Naive thymus-derived CD4-positive, alpha-beta T cell (primary cell): ENCODE measurements at regions not wholly inside any gene's neighbourhood (a gene's known extent, or its start where the extent isn't known, plus 50 kb on each side); places are given as distances from the start of the nearest gene placed in this dataset.

Experiments
- ATAC-seq: fragments of 150-1000 bp; cut with Tn5 transposase; 2 replicates; pipeline ENCODE4 v1.10.0; 2021; ENCODE audit warnings: mild to moderate bottlenecking, moderate library complexity
- CTCF ChIA-PET: fragments of 350-600 bp; sonication (Branson Sonifier 250); formaldehyde crosslinking; loops from one replicate; lab custom pipeline; 2021; ENCODE audit warnings: antibody characterized with exemption; lab: Charles Lee
- POLR2A ChIA-PET: fragments of 350-600 bp; sonication (Branson Sonifier 250); formaldehyde crosslinking; loops from one replicate; lab custom pipeline; 2021; ENCODE audit warnings: antibody characterized with exemption, inconsistent platforms; lab: Charles Lee
- DNase-seq, 9 donors: peaks; one replicate each; pipeline versions ENCODE4 v3.0.0 to v3.0.0-alpha.2; 2020 to 2022; ENCODE audit warnings: mixed read lengths in 1 of 9
- H3K27ac ChIP-seq: one replicate; pipeline ENCODE4 v1.7.0; 2013; ENCODE audit warnings: mild to moderate bottlenecking, low read depth, low read length, moderate library complexity
- H3K27me3 ChIP-seq, 2 donors: one replicate each; pipeline ENCODE4 v1.7.0; 2013; ENCODE audit warnings: low read length in 2 of 2, mild to moderate bottlenecking in 2 of 2, moderate library complexity in 2 of 2; ENCODE audit not compliant: control insufficient read depth in 2 of 2, insufficient read depth in 2 of 2
- H3K36me3 ChIP-seq, 3 experiments: 1 replicate in 2 of 3; 2 replicates in 1 of 3; pipeline ENCODE4 v1.7.0; 2013; ENCODE audit warnings: low read length in 3 of 3, mild to moderate bottlenecking in 3 of 3, moderate library complexity in 1 of 3; ENCODE audit not compliant: insufficient read depth in 3 of 3, control insufficient read depth in 2 of 3
- H3K4me1 ChIP-seq, 2 donors: one replicate each; pipeline ENCODE4 v1.7.0; 2013; ENCODE audit warnings: low read length in 2 of 2, mild to moderate bottlenecking in 2 of 2, moderate library complexity in 1 of 2; ENCODE audit not compliant: control insufficient read depth in 2 of 2, insufficient read depth in 2 of 2
- H3K4me3 ChIP-seq: 2 replicates; pipeline ENCODE4 v1.7.0; 2013; ENCODE audit warnings: mild to moderate bottlenecking, low read length
- H3K9me3 ChIP-seq, 3 experiments: 1 replicate in 2 of 3; 2 replicates in 1 of 3; pipeline ENCODE4 v1.7.0; 2013; ENCODE audit warnings: low read length in 3 of 3; ENCODE audit not compliant: control insufficient read depth in 2 of 3
- H3K27ac Mint-ChIP-seq, 9 donors: one replicate each; pipeline ENCODE4 v1.8.0; 2020 to 2022; ENCODE audit warnings: mixed read lengths in 9 of 9, mild to moderate bottlenecking in 8 of 9, moderate library complexity in 5 of 9, inconsistent platforms in 2 of 9
- H3K27me3 Mint-ChIP-seq, 5 donors: one replicate each; pipeline ENCODE4 v1.8.0; 2021 to 2022; ENCODE audit warnings: mixed read lengths in 5 of 5, mild to moderate bottlenecking in 1 of 5
- H3K36me3 Mint-ChIP-seq, 5 donors: one replicate each; pipeline ENCODE4 v1.8.0; 2020 to 2022; ENCODE audit warnings: mixed read lengths in 5 of 5, mild to moderate bottlenecking in 3 of 5, inconsistent platforms in 1 of 5
- H3K4me1 Mint-ChIP-seq, 7 donors: one replicate each; pipeline ENCODE4 v1.8.0; 2020 to 2022; ENCODE audit warnings: mixed read lengths in 7 of 7, mild to moderate bottlenecking in 3 of 7, inconsistent platforms in 1 of 7
- H3K4me3 Mint-ChIP-seq, 10 donors: one replicate each; pipeline ENCODE4 v1.8.0; 2020 to 2022; ENCODE audit warnings: mild to moderate bottlenecking in 10 of 10, mixed read lengths in 10 of 10, moderate library complexity in 6 of 10, inconsistent platforms in 2 of 10
- H3K9me3 Mint-ChIP-seq, 11 donors: one replicate each; pipeline ENCODE4 v1.8.0; 2020 to 2022; ENCODE audit warnings: mixed read lengths in 11 of 11, mild to moderate bottlenecking in 4 of 11, inconsistent platforms in 1 of 11, moderate library complexity in 1 of 11
- intact Hi-C, 2 donors: fragments of 100-400 bp; cut with micrococcal nuclease; formaldehyde crosslinking; loops; one replicate each; pipeline ENCODE4 v1.15.1; 2023

GRCh38 chr5:117195076-117195475, 620.5 kb upstream of the SEMA6A start:
- no peaks in the 10 kb centered on the region for H3K9me3 ChIP-seq
- Mint-ChIP-seq H3K9me3 (peaks cover 0 to 21% (median 1%) of the 10 kb centered on the region in 11 donors), H3K4me1 (no peaks in the 10 kb centered on the region), H3K27me3 (no peaks in the 10 kb centered on the region), H3K36me3 (no peaks in the 10 kb centered on the region), H3K27ac (no peak overlapping the region), H3K4me3 (no peak overlapping the region)
- no peak overlapping the region for H3K4me3 ChIP-seq
- no peaks in the 10 kb centered on the region for H3K36me3 ChIP-seq
- intact Hi-C loops, result no loop called here
- no peak overlapping the region for H3K27ac ChIP-seq
- ATAC-seq (no peak), DNase-seq (no peak)
- CTCF ChIA-PET, result no interaction called here
- POLR2A ChIA-PET, result no interaction called here
- no peaks in the 10 kb centered on the region for H3K27me3 ChIP-seq
- no peaks in the 10 kb centered on the region for H3K4me1 ChIP-seq

GRCh38 chr5:117191251-117191650, 616.6 kb upstream of the SEMA6A start:
- Mint-ChIP-seq H3K9me3 (peaks cover 0 to 11% (median 1%) of the 10 kb centered on the region in 11 donors), H3K36me3 (no peaks in the 10 kb centered on the region), H3K4me1 (no peaks in the 10 kb centered on the region), H3K27me3 (no peaks in the 10 kb centered on the region), H3K4me3 (no peak overlapping the region), H3K27ac (no peak overlapping the region)
- DNase-seq, result no peak
- Histone ChIP-seq H3K9me3 (no peaks in the 10 kb centered on the region), H3K27ac (no peak overlapping the region), H3K36me3 (no peaks in the 10 kb centered on the region), H3K4me1 (no peaks in the 10 kb centered on the region), H3K4me3 (no peak overlapping the region), H3K27me3 (no peaks in the 10 kb centered on the region)
- POLR2A ChIA-PET, result no interaction called here
- no peak for ATAC-seq
- CTCF ChIA-PET, result no interaction called here
- intact Hi-C loops, result no loop called here

DNA sequence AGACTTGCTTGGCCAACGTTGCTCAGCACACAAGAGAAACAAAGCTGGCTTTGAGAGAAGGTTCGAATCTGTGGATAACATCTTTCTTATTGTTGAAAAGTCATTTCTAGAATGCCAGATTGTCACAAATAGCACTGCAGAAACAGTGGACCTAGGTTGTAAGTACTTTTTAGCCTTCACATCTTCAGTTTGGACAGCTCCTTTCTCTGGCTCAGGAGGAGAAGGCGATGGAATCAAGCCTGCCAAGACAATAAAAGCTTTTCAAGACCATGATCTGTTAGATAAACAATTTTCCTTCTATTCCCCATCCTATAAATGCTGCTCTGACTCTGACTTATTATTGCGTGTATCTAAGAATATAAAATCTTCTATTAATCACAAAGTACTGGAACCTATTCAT, 615.2 kb upstream of the SEMA6A start:
- Histone ChIP-seq H3K4me1 (no peaks in the 10 kb centered on the region), H3K9me3 (no peaks in the 10 kb centered on the region), H3K36me3 (no peaks in the 10 kb centered on the region), H3K27me3 (no peaks in the 10 kb centered on the region), H3K27ac (no peak overlapping the region), H3K4me3 (no peak overlapping the region)
- intact Hi-C loops, result no loop called here
- no peak for DNase-seq
- no peak overlapping the region for H3K4me3 Mint-ChIP-seq
- no peak for ATAC-seq
- no peaks in the 10 kb centered on the region for H3K27me3 Mint-ChIP-seq
- H3K27ac Mint-ChIP-seq, result no peak overlapping the region
- peaks cover 0 to 10% (median 3%) of the 10 kb centered on the region in 11 donors for H3K9me3 Mint-ChIP-seq
- POLR2A ChIA-PET, result no interaction called here
- CTCF ChIA-PET, result no interaction called here
- H3K4me1 Mint-ChIP-seq, result no peaks in the 10 kb centered on the region
- H3K36me3 Mint-ChIP-seq, result no peaks in the 10 kb centered on the region

GRCh38 chr5:117188211-117188610, 613.6 kb upstream of the SEMA6A start:
- ATAC-seq (no peak), DNase-seq (no peak)
- POLR2A ChIA-PET, result no interaction called here
- H3K27me3 Mint-ChIP-seq, result no peaks in the 10 kb centered on the region
- H3K36me3 Mint-ChIP-seq, result no peaks in the 10 kb centered on the region
- Histone ChIP-seq H3K27ac (no peak overlapping the region), H3K9me3 (no peaks in the 10 kb centered on the region), H3K4me1 (no peaks in the 10 kb centered on the region), H3K36me3 (no peaks in the 10 kb centered on the region), H3K4me3 (no peak overlapping the region), H3K27me3 (no peaks in the 10 kb centered on the region)
- no peak overlapping the region for H3K4me3 Mint-ChIP-seq
- H3K4me1 Mint-ChIP-seq, result no peaks in the 10 kb centered on the region
- CTCF ChIA-PET, result no interaction called here
- intact Hi-C loops, result no loop called here
- no peak overlapping the region for H3K27ac Mint-ChIP-seq
- H3K9me3 Mint-ChIP-seq, result peaks cover 0 to 16% (median 2%) of the 10 kb centered on the region in 11 donors

- POLR2A ChIA-PET, result no interaction called here
- H3K36me3 Mint-ChIP-seq, result no peaks in the 10 kb centered on the region
Measured at GRCh38 chr5:117186751-117187150, 612.1 kb upstream of the SEMA6A start.

GRCh38 chr5:117183326-117183725, 608.7 kb upstream of the SEMA6A start:
- Mint-ChIP-seq H3K4me3 (no peak overlapping the region), H3K4me1 (no peaks in the 10 kb centered on the region)

More at GRCh38 chr5:117186751-117187150, 612.1 kb upstream of the SEMA6A start:
- no peaks in the 10 kb centered on the region for H3K27me3 ChIP-seq
- H3K27ac ChIP-seq, result no peak overlapping the region
- H3K36me3 ChIP-seq, result no peaks in the 10 kb centered on the region
- H3K4me1 ChIP-seq, result no peaks in the 10 kb centered on the region
- CTCF ChIA-PET, result no interaction called here
- Mint-ChIP-seq H3K4me3 (no peak overlapping the region), H3K4me1 (no peaks in the 10 kb centered on the region), H3K9me3 (peaks cover 0 to 16% (median 2%) of the 10 kb centered on the region in 11 donors), H3K27ac (no peak overlapping the region), H3K27me3 (no peaks in the 10 kb centered on the region)
- intact Hi-C loops, result no loop called here
- no peak for DNase-seq
- H3K9me3 ChIP-seq, result no peaks in the 10 kb centered on the region
- H3K4me3 ChIP-seq, result no peak overlapping the region
- ATAC-seq, result no peak

DNA sequence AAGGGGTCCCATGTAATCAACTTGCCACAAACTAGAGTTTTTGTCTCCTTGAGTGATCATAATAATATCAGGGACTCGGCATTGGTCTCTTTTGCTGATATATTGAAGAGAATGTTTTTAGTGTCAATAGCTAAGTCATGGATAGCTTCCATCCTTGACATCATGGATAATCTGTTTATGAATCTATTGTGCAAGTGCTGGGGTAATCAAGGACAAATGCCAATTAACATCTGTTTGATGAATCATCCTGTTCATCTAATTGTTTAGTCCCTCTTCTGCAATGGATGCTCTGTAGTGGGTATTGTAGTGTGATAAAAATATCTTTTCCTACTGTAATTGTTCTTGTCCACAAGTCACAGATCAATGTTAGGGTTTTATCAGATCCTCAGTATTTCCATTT, 607.5 kb upstream of the SEMA6A start:
- peaks cover under 1 to 16% (median 7%) of the 10 kb centered on the region in 11 donors for H3K9me3 Mint-ChIP-seq
- H3K4me1 ChIP-seq, result no peaks in the 10 kb centered on the region
- CTCF ChIA-PET, result no interaction called here
- H3K4me3 ChIP-seq, result no peak overlapping the region
- H3K36me3 ChIP-seq, result no peaks in the 10 kb centered on the region
- H3K36me3 Mint-ChIP-seq, result no peaks in the 10 kb centered on the region
- H3K27me3 Mint-ChIP-seq, result no peaks in the 10 kb centered on the region
- H3K27ac ChIP-seq, result no peak overlapping the region
- DNase-seq, result no peak
- H3K27ac Mint-ChIP-seq, result no peak overlapping the region
- H3K4me1 Mint-ChIP-seq, result no peaks in the 10 kb centered on the region
- no peaks in the 10 kb centered on the region for H3K9me3 ChIP-seq
- no peak overlapping the region for H3K4me3 Mint-ChIP-seq
- POLR2A ChIA-PET, result no interaction called here
- no peak for ATAC-seq
- intact Hi-C loops, result no loop called here
- H3K27me3 ChIP-seq, result no peaks in the 10 kb centered on the region

More at GRCh38 chr5:117183326-117183725, 608.7 kb upstream of the SEMA6A start:
- H3K27me3 Mint-ChIP-seq, result no peaks in the 10 kb centered on the region
- no peaks in the 10 kb centered on the region for H3K36me3 ChIP-seq
- H3K27ac ChIP-seq, result no peak overlapping the region
- no peak overlapping the region for H3K27ac Mint-ChIP-seq
- H3K4me1 ChIP-seq, result no peaks in the 10 kb centered on the region
- no peaks in the 10 kb centered on the region for H3K27me3 ChIP-seq
- no peak overlapping the region for H3K4me3 ChIP-seq
- ChIA-PET POLR2A (no interaction called here), CTCF (no interaction called here)
- H3K9me3 Mint-ChIP-seq, result peaks cover 0 to 16% (median 5%) of the 10 kb centered on the region in 11 donors
- no peak for DNase-seq
- intact Hi-C loops, result no loop called here
- no peak for ATAC-seq
- H3K9me3 ChIP-seq, result no peaks in the 10 kb centered on the region
- no peaks in the 10 kb centered on the region for H3K36me3 Mint-ChIP-seq
